DND-41 (cell line): ENCODE measurements at regions not wholly inside any gene's neighbourhood (a gene's known extent, or its start where the extent isn't known, plus 50 kb on each side); places are given as distances from the start of the nearest gene placed in this dataset.

Source experiments
- ATAC-seq: fragments of 200-7000 bp; cut with Tn5 transposase; 3 replicates; pipeline ENCODE4 v1.9.1; 2021; ENCODE audit warnings: low read depth; ENCODE audit not compliant: insufficient read depth
- DNase-seq: peaks from one replicate; pipeline ENCODE4 v3.0.0-alpha.2; 2020
- H2AFZ ChIP-seq: 2 replicates; pipeline ENCODE4 v1.6.0; 2012; ENCODE audit warnings: low read depth, low read length
- H3K27ac ChIP-seq: 2 replicates; pipeline ENCODE4 v1.5.1; 2012; ENCODE audit warnings: low read length, inconsistent platforms
- H3K27me3 ChIP-seq: fragments of 200-600 bp; sonication (generic); 2 replicates; pipeline ENCODE4 v1.6.0; 2012; ENCODE audit warnings: low read length, mild to moderate bottlenecking, inconsistent platforms; ENCODE audit not compliant: insufficient read depth, poor library complexity
- H3K36me3 ChIP-seq: 2 replicates; pipeline ENCODE4 v1.5.1; 2012; ENCODE audit warnings: low read length, inconsistent platforms; ENCODE audit not compliant: insufficient read depth
- H3K4me1 ChIP-seq: 2 replicates; pipeline ENCODE4 v1.5.1; 2012; ENCODE audit warnings: mild to moderate bottlenecking, low read length; ENCODE audit not compliant: insufficient read depth
- H3K4me2 ChIP-seq: 2 replicates; pipeline ENCODE4 v1.6.0; 2012; ENCODE audit warnings: mild to moderate bottlenecking, moderate library complexity, low read length, inconsistent platforms; ENCODE audit not compliant: insufficient read depth
- H3K4me3 ChIP-seq, 2 experiments: fragments of 200-600 bp in 1 of 2; shearing (Covaris generic) in 1 of 2; 2 replicates each; pipeline ENCODE4 v1.5.1; 2012 to 2016; ENCODE audit warnings: inconsistent platforms in 2 of 2, low read length in 2 of 2, mild to moderate bottlenecking in 2 of 2, low read depth in 1 of 2, moderate library complexity in 1 of 2
- H3K79me2 ChIP-seq: 2 replicates; pipeline ENCODE4 v1.6.0; 2012; ENCODE audit warnings: low read length, inconsistent platforms; ENCODE audit not compliant: insufficient read depth
- H3K9ac ChIP-seq: 2 replicates; pipeline ENCODE4 v1.6.0; 2012; ENCODE audit warnings: low read depth, mild to moderate bottlenecking, inconsistent platforms, low read length, moderate library complexity
- H3K9me3 ChIP-seq: 2 replicates; pipeline ENCODE4 v1.5.1; 2012; ENCODE audit warnings: low read length, moderate library complexity, mild to moderate bottlenecking, inconsistent platforms; ENCODE audit not compliant: insufficient read depth, severe bottlenecking
- H4K20me1 ChIP-seq: 2 replicates; pipeline ENCODE4 v1.6.0; 2012; ENCODE audit warnings: low read length; ENCODE audit not compliant: insufficient read depth
- EZH2 ChIP-seq: IDR thresholded peaks from 3 replicates; pipeline ENCODE4 v1.6.1; 2012; ENCODE audit warnings: borderline replicate concordance, low read depth, mild to moderate bottlenecking, moderate library complexity, low read length, inconsistent platforms; ENCODE audit not compliant: severe bottlenecking
- TF ChIP-seq, protein P1 (sequence below): IDR thresholded peaks from 2 replicates; pipeline ENCODE4 v1.5.1; 2012; ENCODE audit warnings: borderline replicate concordance, low read length, moderate library complexity, mild to moderate bottlenecking; ENCODE audit not compliant: poor library complexity, severe bottlenecking; ENCODE audit errors: extremely low read depth

DNA sequence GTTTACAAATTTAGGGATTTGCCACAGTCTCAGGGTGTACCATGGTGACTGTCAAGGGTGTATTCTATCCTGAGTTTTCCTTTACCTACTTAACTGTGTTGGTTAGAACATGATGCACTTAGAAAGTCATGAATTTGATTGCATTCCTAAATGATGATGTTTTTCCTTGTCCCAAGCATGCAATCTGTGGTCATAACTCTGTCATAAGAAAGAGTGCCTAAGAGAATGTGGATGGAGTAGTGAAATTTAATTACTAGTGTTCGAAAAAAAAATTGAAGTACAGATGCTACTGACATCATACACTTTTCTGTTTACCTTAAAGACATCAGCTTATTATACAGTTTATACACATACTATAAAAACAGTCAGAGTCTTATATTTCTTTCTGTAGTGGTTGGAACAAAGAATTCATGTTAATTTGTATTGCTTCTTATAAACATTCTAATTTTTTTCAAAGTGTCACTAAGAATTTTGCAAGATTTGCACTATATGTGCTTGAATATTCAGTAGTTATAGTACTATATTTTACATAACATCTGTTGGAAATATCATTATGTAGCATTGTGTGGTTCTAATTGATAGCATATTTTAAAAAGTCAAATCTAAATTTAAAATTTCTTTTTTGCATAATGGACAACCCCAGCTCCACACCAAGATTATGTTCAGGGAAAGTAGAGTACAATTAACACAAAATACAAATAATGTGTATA is 231.3 kb upstream of the KCNMB2 start:
- no peak overlapping the region for H3K27ac ChIP-seq
- no peaks in the 10 kb centered on the region for H3K27me3 ChIP-seq
- DNase-seq (no peak), ATAC-seq (no peak)
- no peak overlapping the region for H2AFZ ChIP-seq
- no peaks in the 10 kb centered on the region for H3K9me3 ChIP-seq
- no peak overlapping the region for H3K4me2 ChIP-seq
- no peaks in the 10 kb centered on the region for H3K4me1 ChIP-seq
- TF ChIP-seq, protein P1, sequence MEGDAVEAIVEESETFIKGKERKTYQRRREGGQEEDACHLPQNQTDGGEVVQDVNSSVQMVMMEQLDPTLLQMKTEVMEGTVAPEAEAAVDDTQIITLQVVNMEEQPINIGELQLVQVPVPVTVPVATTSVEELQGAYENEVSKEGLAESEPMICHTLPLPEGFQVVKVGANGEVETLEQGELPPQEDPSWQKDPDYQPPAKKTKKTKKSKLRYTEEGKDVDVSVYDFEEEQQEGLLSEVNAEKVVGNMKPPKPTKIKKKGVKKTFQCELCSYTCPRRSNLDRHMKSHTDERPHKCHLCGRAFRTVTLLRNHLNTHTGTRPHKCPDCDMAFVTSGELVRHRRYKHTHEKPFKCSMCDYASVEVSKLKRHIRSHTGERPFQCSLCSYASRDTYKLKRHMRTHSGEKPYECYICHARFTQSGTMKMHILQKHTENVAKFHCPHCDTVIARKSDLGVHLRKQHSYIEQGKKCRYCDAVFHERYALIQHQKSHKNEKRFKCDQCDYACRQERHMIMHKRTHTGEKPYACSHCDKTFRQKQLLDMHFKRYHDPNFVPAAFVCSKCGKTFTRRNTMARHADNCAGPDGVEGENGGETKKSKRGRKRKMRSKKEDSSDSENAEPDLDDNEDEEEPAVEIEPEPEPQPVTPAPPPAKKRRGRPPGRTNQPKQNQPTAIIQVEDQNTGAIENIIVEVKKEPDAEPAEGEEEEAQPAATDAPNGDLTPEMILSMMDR, result no peak
- no peak for TF ChIP-seq EZH2
- H3K9ac ChIP-seq, result no peak overlapping the region
- H3K79me2 ChIP-seq, result no peaks in the 10 kb centered on the region
- H4K20me1 ChIP-seq, result no peaks in the 10 kb centered on the region
- no peak overlapping the region for H3K4me3 ChIP-seq
- H3K36me3 ChIP-seq, result no peaks in the 10 kb centered on the region

DNA sequence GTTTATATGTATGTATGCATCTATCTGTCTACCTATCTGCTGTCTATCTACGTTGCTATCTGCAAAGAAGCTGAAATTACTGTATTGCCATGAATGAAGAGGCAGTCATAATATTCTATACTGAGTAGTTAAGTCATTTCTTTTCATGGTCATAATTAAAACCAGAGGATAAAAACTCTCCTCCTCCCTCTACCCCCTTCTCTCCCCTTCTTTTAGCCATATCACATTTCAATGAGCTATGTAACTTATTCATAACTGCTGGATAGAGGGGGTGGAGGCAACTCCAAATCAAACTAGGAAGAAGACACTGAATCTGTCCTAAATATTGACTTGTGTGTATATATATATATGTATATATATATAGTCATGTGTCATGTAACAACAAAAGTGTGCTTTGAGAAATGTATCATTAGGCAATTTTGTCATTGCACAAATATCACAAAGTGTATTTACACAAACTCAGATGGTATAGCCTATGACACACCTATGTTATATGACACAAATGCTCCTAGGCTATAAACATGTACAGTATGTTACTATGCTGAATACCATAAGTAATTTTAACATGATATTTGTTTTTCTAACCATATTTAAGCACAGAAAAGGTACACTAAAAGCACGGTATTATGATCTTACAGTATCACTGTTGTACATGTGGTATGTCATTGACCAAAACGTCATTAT is 229.7 kb upstream of the KCNMB2 start:
- no peak overlapping the region for H3K4me3 ChIP-seq
- TF ChIP-seq, protein P1, result no peak
- TF ChIP-seq EZH2, result no peak
- H3K4me1 ChIP-seq, result no peaks in the 10 kb centered on the region
- no peak overlapping the region for H3K4me2 ChIP-seq
- no peak overlapping the region for H2AFZ ChIP-seq
- no peaks in the 10 kb centered on the region for H4K20me1 ChIP-seq
- H3K79me2 ChIP-seq, result no peaks in the 10 kb centered on the region
- DNase-seq (no peak), ATAC-seq (no peak)
- H3K36me3 ChIP-seq, result no peaks in the 10 kb centered on the region
- H3K9ac ChIP-seq, result no peak overlapping the region
- H3K9me3 ChIP-seq, result no peaks in the 10 kb centered on the region
- no peaks in the 10 kb centered on the region for H3K27me3 ChIP-seq
- no peak overlapping the region for H3K27ac ChIP-seq

DNA sequence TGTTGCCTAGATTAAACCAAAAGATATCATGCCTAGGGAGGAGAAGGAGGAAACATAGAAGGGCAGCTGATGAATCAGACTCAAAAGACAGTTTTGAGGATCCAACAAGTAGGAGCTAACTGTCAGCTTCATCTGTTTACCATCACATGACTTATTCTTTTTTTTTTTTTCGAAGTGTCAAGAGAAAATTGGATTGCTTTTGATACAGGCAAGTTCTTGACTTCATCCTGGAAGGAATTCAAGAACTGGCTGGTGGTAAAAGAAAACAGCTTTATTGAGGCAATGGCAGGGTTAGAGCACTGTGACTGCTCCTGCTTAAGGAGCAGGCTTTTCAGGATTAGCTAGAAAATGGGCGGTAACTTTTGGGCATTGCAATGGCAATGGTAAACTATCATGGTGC is 227.5 kb upstream of the KCNMB2 start:
- TF ChIP-seq, protein P1, result no peak
- TF ChIP-seq EZH2, result no peak
- Histone ChIP-seq H3K9me3 (no peaks in the 10 kb centered on the region), H3K36me3 (no peaks in the 10 kb centered on the region), H3K4me2 (no peak overlapping the region), H3K9ac (no peak overlapping the region), H3K79me2 (no peaks in the 10 kb centered on the region), H3K27ac (no peak overlapping the region), H3K4me1 (no peaks in the 10 kb centered on the region), H2AFZ (no peak overlapping the region), H3K27me3 (no peaks in the 10 kb centered on the region), H3K4me3 (no peak overlapping the region), H4K20me1 (no peaks in the 10 kb centered on the region)
- no peak for ATAC-seq
- no peak for DNase-seq
